ENCODE measurements at regions not wholly inside any gene's neighbourhood (a gene's known extent, or its start where the extent isn't known, plus 50 kb on each side); places are given as distances from the start of the nearest gene placed in this dataset.
"Not testable (repeated sequence)": the region's sequence is repeated elsewhere in the genome, so short reads cannot be mapped to it uniquely, and the experiment has no call there.

- Histone ChIP-seq H3K27me3 (ENCODE audit: control insufficient read depth, insufficient read depth, low read length) (peaks cover 59% of the 10 kb centered on the region), H3K4me1 (ENCODE audit: control insufficient read depth, insufficient read depth, low read length) (peaks cover 22% of the 10 kb centered on the region)
- 75% methylated on average over 28 of the region's 35 CpGs for WGBS (ENCODE audit: insufficient coverage)
- H3K36me3 ChIP-seq (ENCODE audit: control insufficient read depth, insufficient read depth, low read length); H3K4me3 ChIP-seq (ENCODE audit: low read length); DNase-seq; H3K9me3 ChIP-seq (replicated peaks; ENCODE audit: control insufficient read depth, low read depth, low read length); H3K27ac ChIP-seq (ENCODE audit: low read length): not testable (repeated sequence)
Measured at GRCh38 chr20:25867015-25867775, 170.5 kb upstream of the ZNF337 start.

GRCh38 chr20:25865715-25866656, 169.3 kb upstream of the ZNF337 start:
- Histone ChIP-seq H3K4me1 (ENCODE audit: control insufficient read depth, insufficient read depth, low read length) (peaks cover 30% of the 10 kb centered on the region), H3K9me3 (replicated peaks; ENCODE audit: control insufficient read depth, low read depth, low read length) (no peaks in the 10 kb centered on the region), H3K36me3 (ENCODE audit: control insufficient read depth, insufficient read depth, low read length) (no peaks in the 10 kb centered on the region), H3K27ac (ENCODE audit: low read length) (no peak overlapping the region), H3K27me3 (ENCODE audit: control insufficient read depth, insufficient read depth, low read length) (peaks cover 69% of the 10 kb centered on the region), H3K4me3 (ENCODE audit: low read length) (peak overlapping the region; percentile 25)
- 24% methylated on average over 37 of the region's 43 CpGs for WGBS (ENCODE audit: insufficient coverage)
- peak; percentile 67 for DNase-seq

- Histone ChIP-seq H3K27me3 (ENCODE audit: control insufficient read depth, insufficient read depth, low read length) (peaks cover 78% of the 10 kb centered on the region), H3K4me3 (ENCODE audit: low read length) (peak overlapping the region; percentile 25), H3K4me1 (ENCODE audit: control insufficient read depth, insufficient read depth, low read length) (peaks cover 30% of the 10 kb centered on the region)
- not testable (repeated sequence) for H3K9me3 ChIP-seq (replicated peaks; ENCODE audit: control insufficient read depth, low read depth, low read length); H3K27ac ChIP-seq (ENCODE audit: low read length); H3K36me3 ChIP-seq (ENCODE audit: control insufficient read depth, insufficient read depth, low read length); DNase-seq
- 40% methylated on average over 23 of the region's 30 CpGs for WGBS (ENCODE audit: insufficient coverage)
Measured at GRCh38 chr20:25864963-25865714, 168.5 kb upstream of the ZNF337 start.

- no peak for DNase-seq
- Histone ChIP-seq H3K36me3 (ENCODE audit: control insufficient read depth, insufficient read depth, low read length) (no peaks in the 10 kb centered on the region), H3K4me1 (ENCODE audit: control insufficient read depth, insufficient read depth, low read length) (peaks cover 30% of the 10 kb centered on the region), H3K27ac (ENCODE audit: low read length) (no peak overlapping the region), H3K4me3 (ENCODE audit: low read length) (no peak overlapping the region), H3K9me3 (replicated peaks; ENCODE audit: control insufficient read depth, low read depth, low read length) (no peaks in the 10 kb centered on the region), H3K27me3 (ENCODE audit: control insufficient read depth, insufficient read depth, low read length) (peaks cover 84% of the 10 kb centered on the region)
- 65% methylated on average over 13 of the region's 15 CpGs for WGBS (ENCODE audit: insufficient coverage)
Measured at GRCh38 chr20:25864326-25864962, 167.8 kb upstream of the ZNF337 start.

- 29% methylated on average over 8 of the region's 21 CpGs for WGBS (ENCODE audit: insufficient coverage)
- peaks cover 88% of the 10 kb centered on the region for H3K27me3 ChIP-seq (ENCODE audit: control insufficient read depth, insufficient read depth, low read length)
- no peaks in the 10 kb centered on the region for H3K36me3 ChIP-seq (ENCODE audit: control insufficient read depth, insufficient read depth, low read length)
- H3K9me3 ChIP-seq (replicated peaks; ENCODE audit: control insufficient read depth, low read depth, low read length), result no peaks in the 10 kb centered on the region
- H3K4me3 ChIP-seq (ENCODE audit: low read length), result peak overlapping the region; percentile 34
- H3K4me1 ChIP-seq (ENCODE audit: control insufficient read depth, insufficient read depth, low read length), result peaks cover 30% of the 10 kb centered on the region
- DNase-seq, result no peak
- no peak overlapping the region for H3K27ac ChIP-seq (ENCODE audit: low read length)
Measured at GRCh38 chr20:25863536-25864325, 167.1 kb upstream of the ZNF337 start.

- H3K36me3 ChIP-seq (ENCODE audit: control insufficient read depth, insufficient read depth, low read length); H3K27ac ChIP-seq (ENCODE audit: low read length); H3K9me3 ChIP-seq (replicated peaks; ENCODE audit: control insufficient read depth, low read depth, low read length): not testable (repeated sequence)
- peaks cover 88% of the 10 kb centered on the region for H3K27me3 ChIP-seq (ENCODE audit: control insufficient read depth, insufficient read depth, low read length)
- WGBS (ENCODE audit: insufficient coverage), result 1% methylated on average over 50 of the region's 53 CpGs
- H3K4me1 ChIP-seq (ENCODE audit: control insufficient read depth, insufficient read depth, low read length), result peaks cover 27% of the 10 kb centered on the region
- DNase-seq, result peak; percentile 87
- H3K4me3 ChIP-seq (ENCODE audit: low read length), result peak overlapping the region; percentile 34
Measured at GRCh38 chr20:25862967-25863530, 166.4 kb upstream of the ZNF337 start.

GRCh38 chr20:25860531-25861150, 164.0 kb upstream of the ZNF337 start:
- Histone ChIP-seq H3K27ac (ENCODE audit: low read length) (no peak overlapping the region), H3K4me1 (ENCODE audit: control insufficient read depth, insufficient read depth, low read length) (peaks cover 26% of the 10 kb centered on the region), H3K27me3 (ENCODE audit: control insufficient read depth, insufficient read depth, low read length) (peaks cover 75% of the 10 kb centered on the region), H3K9me3 (replicated peaks; ENCODE audit: control insufficient read depth, low read depth, low read length) (no peaks in the 10 kb centered on the region), H3K4me3 (ENCODE audit: low read length) (no peak overlapping the region), H3K36me3 (ENCODE audit: control insufficient read depth, insufficient read depth, low read length) (no peaks in the 10 kb centered on the region)
- DNase-seq, result no peak
- WGBS (ENCODE audit: insufficient coverage), result 54% methylated on average over 14 of the region's 23 CpGs

- H3K36me3 ChIP-seq (ENCODE audit: control insufficient read depth, insufficient read depth, low read length), result no peaks in the 10 kb centered on the region
- H3K9me3 ChIP-seq (replicated peaks; ENCODE audit: control insufficient read depth, low read depth, low read length), result no peaks in the 10 kb centered on the region
- no peak overlapping the region for H3K27ac ChIP-seq (ENCODE audit: low read length)
- 26% methylated on average over 50 of the region's 51 CpGs for WGBS (ENCODE audit: insufficient coverage)
- H3K27me3 ChIP-seq (ENCODE audit: control insufficient read depth, insufficient read depth, low read length), result peaks cover 68% of the 10 kb centered on the region
- H3K4me3 ChIP-seq (ENCODE audit: low read length), result no peak overlapping the region
- peak; percentile 50 for DNase-seq
- H3K4me1 ChIP-seq (ENCODE audit: control insufficient read depth, insufficient read depth, low read length), result peaks cover 26% of the 10 kb centered on the region
Measured at GRCh38 chr20:25859649-25860530, 163.2 kb upstream of the ZNF337 start.

Data from muscle of leg (tissue), 3 donors.